Heart left ventricle (tissue), 16 donors: ENCODE measurements at regions not wholly inside any gene's neighbourhood (a gene's known extent, or its start where the extent isn't known, plus 50 kb on each side); places are given as distances from the start of the nearest gene placed in this dataset.

Experiments used
- ATAC-seq, 4 donors: fragments of 200-7000 bp; cut with Tn5 transposase; one replicate each; pipeline ENCODE4 v1.9.1; 2020 to 2022; ENCODE audit warnings: moderate library complexity in 4 of 4, mild to moderate bottlenecking in 3 of 4, moderate number of reproducible peaks in 1 of 4
- DNase-seq, 5 donors: peaks; one replicate each; pipeline ENCODE4 v3.0.0-alpha.2; 2020
- H3K27ac ChIP-seq, 12 donors: fragments of 200-600 bp; sonication (generic) in 4 of 12; one replicate each; pipeline versions ENCODE4 v1.5.0 to v1.8.0; 2016 to 2022; ENCODE audit warnings: mild to moderate bottlenecking in 2 of 12
- H3K27me3 ChIP-seq, 9 donors: fragments of 200-600 bp; sonication (generic) in 2 of 9; one replicate each; pipeline versions ENCODE4 v1.5.1 to v1.8.0; 2016 to 2022; ENCODE audit warnings: mild to moderate bottlenecking in 3 of 9
- H3K36me3 ChIP-seq, 9 donors: fragments of 200-600 bp; sonication (generic) in 2 of 9; one replicate each; pipeline versions ENCODE4 v1.5.0 to v1.8.0; 2018 to 2022; ENCODE audit warnings: mild to moderate bottlenecking in 2 of 9
- H3K4me1 ChIP-seq, 12 donors: fragments of 200-600 bp; sonication (generic) in 4 of 12; one replicate each; pipeline versions ENCODE4 v1.5.0 to v1.8.0; 2016 to 2022; ENCODE audit warnings: mild to moderate bottlenecking in 3 of 12
- H3K4me3 ChIP-seq, 12 donors: fragments of 200-600 bp; sonication (generic) in 4 of 12; one replicate each; pipeline versions ENCODE4 v1.5.0 to v1.8.0; 2017 to 2022; ENCODE audit warnings: mild to moderate bottlenecking in 9 of 12, moderate library complexity in 4 of 12
- H3K9me3 ChIP-seq, 12 donors: fragments of 200-600 bp; sonication (generic) in 4 of 12; one replicate each; pipeline versions ENCODE4 v1.5.0 to v1.8.0; 2016 to 2022; ENCODE audit warnings: mild to moderate bottlenecking in 1 of 12
- CTCF ChIP-seq, 12 donors: fragments of 200-600 bp; sonication (generic) in 4 of 12; IDR thresholded peaks; one replicate each; pipeline versions ENCODE4 v1.5.0 to v1.8.0; 2018 to 2022; ENCODE audit warnings: antibody characterized with exemption in 12 of 12, mild to moderate bottlenecking in 5 of 12
- POLR2A ChIP-seq, 2 donors: fragments of 450-650 bp; IDR thresholded peaks; one replicate each; pipeline ENCODE4 v1.6.1; 2017; ENCODE audit warnings: antibody characterized with exemption in 2 of 2, mild to moderate bottlenecking in 2 of 2, moderate library complexity in 2 of 2
- WGBS, 4 donors: extraction: QIAGEN DNeasy Blood & Tissue Kit in 2 of 4; methylation state at CpG; one replicate each; pipeline versions ENCODE4 v1.1.5 to v1.1.7; 2013 to 2018; 5-methylcytosine and 5-hydroxymethylcytosine counted together
- intact Hi-C, 10 donors: fragments of 100-400 bp; cut with DNase I; formaldehyde crosslinking; loops; one replicate each; pipeline versions ENCODE4 v1.11.1 to v1.14.2; 2022
- donor health status: ischemic (EF 13 %, LVEDD 7.1; RV severe dilation, severe dysfunction).
- donor health status: healthy with polysubstance abuse.
- donor health status: DM: no; HTN: yes; CAD: no.
- donor health status: DM: no; HTN: no; CAD: no.
- donor health status: ischemic (EF 25% LVEDD 6.9; RV normal size, moderate dysfunction).
- donor health status: ischemic (EF 25% LVEDD 5.7; RV mildly dilated, moderate dysfunction).
- donor health status: healthy.
- donor health status: DM: yes; HTN: yes; CAD: no.
- donor health status: ischemic (EF 35%, LVEDD 5.7; RV mildly dilated, moderate dysfunction).
- donor health status: nonischemic (EF 11% LVEDD 7.7; RV severe dilation, severe dysfunction).
- donor health status: DM: yes; HTN: yes; CAD: no.
- donor health status: PGD.
- donor health status: ischemic (EF 29% LVEDD 5.4; RV normal size, mild dysfunction).
- donor health status: nonischemic (EF 23%, LVEDD 6.1; RV moderate dilation, normal function).

- ATAC-seq (no peak), DNase-seq (no peak)
- Histone ChIP-seq H3K27me3 (no peaks in the 10 kb centered on the region), H3K4me1 (peaks cover 0 to 6% (median 0%) of the 10 kb centered on the region in 12 donors), H3K36me3 (no peaks in the 10 kb centered on the region), H3K4me3 (no peak overlapping the region), H3K27ac (no peak overlapping the region), H3K9me3 (no peaks in the 10 kb centered on the region)
- whole genome bisulfite sequencing, 4 donors, result 57 to 74% (median 72%) methylated on average over 2 of the region's 2 CpGs
- TF ChIP-seq POLR2A (IDR thresholded peaks at IDR 0.05) (no peak), CTCF (IDR thresholded peaks at IDR 0.05) (no peak)
- intact Hi-C loops, result no loop called here
Measured at GRCh38 chr1:230502996-230503395, 76.9 kb upstream of the PGBD5 start.

GRCh38 chr1:230502306-230502705 lies 76.2 kb upstream of the PGBD5 start:
- ATAC-seq (no peak), DNase-seq (no peak)
- no peak overlapping the region for H3K27ac ChIP-seq
- H3K4me1 ChIP-seq, result no peaks in the 10 kb centered on the region
- no peaks in the 10 kb centered on the region for H3K9me3 ChIP-seq
- no peak for TF ChIP-seq CTCF (IDR thresholded peaks at IDR 0.05)
- no peak for TF ChIP-seq POLR2A (IDR thresholded peaks at IDR 0.05)
- no peaks in the 10 kb centered on the region for H3K27me3 ChIP-seq
- H3K36me3 ChIP-seq, result no peaks in the 10 kb centered on the region
- 64 to 91% (median 79%) methylated on average over 4 of the region's 4 CpGs for WGBS, 4 donors
- no peak overlapping the region for H3K4me3 ChIP-seq
- intact Hi-C loops, result no loop called here

GRCh38 chr1:230501849-230502248 lies 75.7 kb upstream of the PGBD5 start:
- no peaks in the 10 kb centered on the region for H3K4me1 ChIP-seq
- TF ChIP-seq POLR2A (IDR thresholded peaks at IDR 0.05) (no peak), CTCF (IDR thresholded peaks at IDR 0.05) (no peak)
- H3K4me3 ChIP-seq, result no peak overlapping the region
- DNase-seq, result no peak
- intact Hi-C loops, result no loop called here
- H3K36me3 ChIP-seq, result no peaks in the 10 kb centered on the region
- 55 to 62% (median 57%) methylated on average over 1 of the region's 1 CpG for WGBS, 4 donors
- ATAC-seq, result no peak
- no peak overlapping the region for H3K27ac ChIP-seq
- no peaks in the 10 kb centered on the region for H3K9me3 ChIP-seq
- no peaks in the 10 kb centered on the region for H3K27me3 ChIP-seq

- Histone ChIP-seq H3K27ac (no peak overlapping the region), H3K4me1 (no peaks in the 10 kb centered on the region), H3K4me3 (no peak overlapping the region), H3K36me3 (no peaks in the 10 kb centered on the region), H3K27me3 (no peaks in the 10 kb centered on the region), H3K9me3 (no peaks in the 10 kb centered on the region)
- ATAC-seq (no peak), DNase-seq (no peak)
- 68 to 86% (median 82%) methylated on average over 2 of the region's 2 CpGs for WGBS, 4 donors
- no peak for TF ChIP-seq POLR2A (IDR thresholded peaks at IDR 0.05)
- TF ChIP-seq CTCF (IDR thresholded peaks at IDR 0.05), result no peak
- intact Hi-C loops, result no loop called here
Measured at GRCh38 chr1:230501242-230501641, 75.1 kb upstream of the PGBD5 start.
